ENCODE measurements at regions not wholly inside any gene's neighbourhood (a gene's known extent, or its start where the extent isn't known, plus 50 kb on each side); places are given as distances from the start of the nearest gene placed in this dataset.

- TF ChIP-seq CTCF (IDR thresholded peaks at IDR 0.05) (no peak), POLR2AphosphoS5 (IDR thresholded peaks at IDR 0.05; ENCODE audit: low read depth, low read length) (no peak), SIN3A (IDR thresholded peaks at IDR 0.05; ENCODE audit: borderline replicate concordance, insufficient read depth, low read depth, low read length) (no peak)
- TF ChIP-seq, protein P1, sequence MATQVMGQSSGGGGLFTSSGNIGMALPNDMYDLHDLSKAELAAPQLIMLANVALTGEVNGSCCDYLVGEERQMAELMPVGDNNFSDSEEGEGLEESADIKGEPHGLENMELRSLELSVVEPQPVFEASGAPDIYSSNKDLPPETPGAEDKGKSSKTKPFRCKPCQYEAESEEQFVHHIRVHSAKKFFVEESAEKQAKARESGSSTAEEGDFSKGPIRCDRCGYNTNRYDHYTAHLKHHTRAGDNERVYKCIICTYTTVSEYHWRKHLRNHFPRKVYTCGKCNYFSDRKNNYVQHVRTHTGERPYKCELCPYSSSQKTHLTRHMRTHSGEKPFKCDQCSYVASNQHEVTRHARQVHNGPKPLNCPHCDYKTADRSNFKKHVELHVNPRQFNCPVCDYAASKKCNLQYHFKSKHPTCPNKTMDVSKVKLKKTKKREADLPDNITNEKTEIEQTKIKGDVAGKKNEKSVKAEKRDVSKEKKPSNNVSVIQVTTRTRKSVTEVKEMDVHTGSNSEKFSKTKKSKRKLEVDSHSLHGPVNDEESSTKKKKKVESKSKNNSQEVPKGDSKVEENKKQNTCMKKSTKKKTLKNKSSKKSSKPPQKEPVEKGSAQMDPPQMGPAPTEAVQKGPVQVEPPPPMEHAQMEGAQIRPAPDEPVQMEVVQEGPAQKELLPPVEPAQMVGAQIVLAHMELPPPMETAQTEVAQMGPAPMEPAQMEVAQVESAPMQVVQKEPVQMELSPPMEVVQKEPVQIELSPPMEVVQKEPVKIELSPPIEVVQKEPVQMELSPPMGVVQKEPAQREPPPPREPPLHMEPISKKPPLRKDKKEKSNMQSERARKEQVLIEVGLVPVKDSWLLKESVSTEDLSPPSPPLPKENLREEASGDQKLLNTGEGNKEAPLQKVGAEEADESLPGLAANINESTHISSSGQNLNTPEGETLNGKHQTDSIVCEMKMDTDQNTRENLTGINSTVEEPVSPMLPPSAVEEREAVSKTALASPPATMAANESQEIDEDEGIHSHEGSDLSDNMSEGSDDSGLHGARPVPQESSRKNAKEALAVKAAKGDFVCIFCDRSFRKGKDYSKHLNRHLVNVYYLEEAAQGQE (IDR thresholded peaks at IDR 0.05; ENCODE audit: insufficient read depth in 1 of 2, low read depth in 2 of 2, low read length in 1 of 2), result no peak
Observed at GRCh38 chr2:150280231-150280630, 207.2 kb downstream of the RND3 start.
